ENCODE measurements at regions not wholly inside any gene's neighbourhood (a gene's known extent, or its start where the extent isn't known, plus 50 kb on each side); places are given as distances from the start of the nearest gene placed in this dataset.

DNA sequence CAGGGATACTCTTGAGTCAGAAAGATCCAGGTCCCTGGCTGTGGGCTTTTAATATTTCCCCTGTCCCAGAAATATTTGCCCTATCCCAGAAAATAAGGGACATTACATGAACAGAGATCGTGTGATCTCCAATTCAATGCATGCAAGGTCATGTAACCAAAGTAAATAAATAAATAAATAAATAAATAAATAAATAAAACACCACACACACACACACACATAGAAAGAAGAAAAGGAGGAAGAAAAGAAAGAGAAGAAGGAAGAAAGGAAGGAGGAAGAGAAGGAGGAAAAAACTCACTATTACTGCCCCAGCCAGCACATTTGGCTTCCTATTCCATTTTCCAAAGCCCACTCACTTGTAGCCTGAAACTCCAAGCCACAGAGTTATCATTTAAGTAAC, 117.9 kb upstream of the CFAP20DC start:
- Mint-ChIP-seq H3K9me3 (ENCODE audit: low read depth) (peaks cover 13% of the 10 kb centered on the region), H3K36me3 (ENCODE audit: low read depth) (no peaks in the 10 kb centered on the region), H3K4me1 (ENCODE audit: low read depth) (no peaks in the 10 kb centered on the region), H3K4me3 (ENCODE audit: unreplicated experiment) (no peak overlapping the region), H3K27ac (ENCODE audit: unreplicated experiment) (no peak overlapping the region), H3K27me3 (ENCODE audit: low read depth) (no peaks in the 10 kb centered on the region)
- DNase-seq (ENCODE audit: low spot score), result no peak
- TF ChIP-seq, protein P1, sequence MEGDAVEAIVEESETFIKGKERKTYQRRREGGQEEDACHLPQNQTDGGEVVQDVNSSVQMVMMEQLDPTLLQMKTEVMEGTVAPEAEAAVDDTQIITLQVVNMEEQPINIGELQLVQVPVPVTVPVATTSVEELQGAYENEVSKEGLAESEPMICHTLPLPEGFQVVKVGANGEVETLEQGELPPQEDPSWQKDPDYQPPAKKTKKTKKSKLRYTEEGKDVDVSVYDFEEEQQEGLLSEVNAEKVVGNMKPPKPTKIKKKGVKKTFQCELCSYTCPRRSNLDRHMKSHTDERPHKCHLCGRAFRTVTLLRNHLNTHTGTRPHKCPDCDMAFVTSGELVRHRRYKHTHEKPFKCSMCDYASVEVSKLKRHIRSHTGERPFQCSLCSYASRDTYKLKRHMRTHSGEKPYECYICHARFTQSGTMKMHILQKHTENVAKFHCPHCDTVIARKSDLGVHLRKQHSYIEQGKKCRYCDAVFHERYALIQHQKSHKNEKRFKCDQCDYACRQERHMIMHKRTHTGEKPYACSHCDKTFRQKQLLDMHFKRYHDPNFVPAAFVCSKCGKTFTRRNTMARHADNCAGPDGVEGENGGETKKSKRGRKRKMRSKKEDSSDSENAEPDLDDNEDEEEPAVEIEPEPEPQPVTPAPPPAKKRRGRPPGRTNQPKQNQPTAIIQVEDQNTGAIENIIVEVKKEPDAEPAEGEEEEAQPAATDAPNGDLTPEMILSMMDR (IDR thresholded peaks at IDR 0.05), result no peak

DNA sequence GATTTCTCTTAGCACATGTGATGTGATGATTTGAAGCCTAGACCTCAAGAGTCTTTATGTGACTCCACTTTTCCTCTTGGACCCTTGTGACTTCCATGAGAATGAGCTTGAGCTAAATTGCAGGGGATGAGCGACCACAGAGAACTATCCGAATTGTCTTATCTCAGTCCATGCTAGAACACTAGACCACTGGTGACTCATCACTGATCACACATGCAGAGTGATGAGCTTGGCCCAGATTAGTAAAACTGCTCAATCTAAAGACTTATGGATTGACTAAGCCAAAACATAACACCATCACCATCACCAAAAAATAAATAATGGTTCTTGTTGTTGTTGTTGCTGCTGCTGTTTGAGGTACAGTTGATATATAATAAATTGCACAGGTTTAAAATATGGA, 114.1 kb upstream of the CFAP20DC start:
- no peak overlapping the region for H3K27ac Mint-ChIP-seq (ENCODE audit: unreplicated experiment)
- no peaks in the 10 kb centered on the region for H3K36me3 Mint-ChIP-seq (ENCODE audit: low read depth)

DNA sequence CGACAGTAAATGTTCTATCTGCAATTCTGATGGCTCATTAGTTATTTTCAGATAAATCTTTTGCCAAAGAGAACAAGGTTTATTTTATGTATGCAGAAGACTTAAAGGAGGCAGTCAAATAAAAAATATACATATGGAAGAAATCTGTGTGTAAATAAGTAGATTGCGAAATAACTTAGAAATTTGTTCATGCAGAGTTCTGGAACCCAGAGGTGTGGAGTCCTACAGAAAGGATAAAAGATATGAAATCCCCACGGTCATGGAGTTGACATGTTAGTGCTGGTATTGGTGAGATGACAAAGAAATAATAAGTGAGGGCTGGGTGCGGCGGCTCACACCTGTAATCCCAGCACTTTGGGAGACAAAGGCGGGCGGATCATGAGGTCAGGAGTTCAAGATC, 111.2 kb upstream of the CFAP20DC start:
- no peak overlapping the region for H3K4me3 Mint-ChIP-seq (ENCODE audit: unreplicated experiment)
- TF ChIP-seq, protein P1 (IDR thresholded peaks at IDR 0.05), result no peak
- peaks cover 2% of the 10 kb centered on the region for H3K36me3 Mint-ChIP-seq (ENCODE audit: low read depth)
- no peaks in the 10 kb centered on the region for H3K27me3 Mint-ChIP-seq (ENCODE audit: low read depth)
- no peak for DNase-seq (ENCODE audit: low spot score)
- H3K4me1 Mint-ChIP-seq (ENCODE audit: low read depth), result no peaks in the 10 kb centered on the region
- no peak overlapping the region for H3K27ac Mint-ChIP-seq (ENCODE audit: unreplicated experiment)
- H3K9me3 Mint-ChIP-seq (ENCODE audit: low read depth), result no peaks in the 10 kb centered on the region

More for the DNA sequence above, 114.1 kb upstream of the CFAP20DC start:
- no peak overlapping the region for H3K4me3 Mint-ChIP-seq (ENCODE audit: unreplicated experiment)
- TF ChIP-seq, protein P1 (IDR thresholded peaks at IDR 0.05), result no peak
- DNase-seq (ENCODE audit: low spot score), result no peak
- H3K9me3 Mint-ChIP-seq (ENCODE audit: low read depth), result peaks cover 5% of the 10 kb centered on the region
- no peaks in the 10 kb centered on the region for H3K4me1 Mint-ChIP-seq (ENCODE audit: low read depth)
- no peaks in the 10 kb centered on the region for H3K27me3 Mint-ChIP-seq (ENCODE audit: low read depth)

DNA sequence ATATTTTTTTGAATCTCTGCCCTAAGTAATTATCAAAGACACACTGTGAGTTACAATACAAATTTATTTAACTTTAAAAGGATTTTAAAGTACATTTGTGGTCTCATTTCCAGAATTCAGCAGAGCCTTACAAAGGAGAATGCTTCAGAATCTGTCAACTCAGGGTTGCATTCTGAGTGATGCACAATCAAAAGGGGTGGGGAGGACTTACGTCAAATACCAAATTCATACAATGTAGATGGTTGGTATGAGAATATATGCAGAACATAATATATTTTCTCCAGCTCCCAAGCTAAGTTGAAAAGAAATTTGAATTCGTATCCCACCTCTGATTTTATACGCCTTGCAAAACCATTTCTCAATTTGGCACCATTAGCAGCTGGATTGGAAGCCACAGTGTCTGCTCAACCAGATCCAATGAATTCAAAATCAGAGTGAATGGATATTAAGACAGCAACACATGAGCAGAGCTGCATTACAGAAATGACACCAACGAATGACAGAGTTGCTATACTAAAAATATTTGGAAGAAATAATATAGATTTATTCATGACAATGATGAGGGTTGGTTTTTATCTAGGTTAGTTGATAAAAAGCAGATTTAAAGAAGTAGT, 110.4 kb upstream of the CFAP20DC start:
- Mint-ChIP-seq H3K27me3 (ENCODE audit: low read depth) (no peaks in the 10 kb centered on the region), H3K9me3 (ENCODE audit: low read depth) (no peaks in the 10 kb centered on the region), H3K27ac (ENCODE audit: unreplicated experiment) (no peak overlapping the region), H3K4me3 (ENCODE audit: unreplicated experiment) (no peak overlapping the region), H3K36me3 (ENCODE audit: low read depth) (peaks cover 2% of the 10 kb centered on the region), H3K4me1 (ENCODE audit: low read depth) (no peaks in the 10 kb centered on the region)
- DNase-seq (ENCODE audit: low spot score), result no peak
- TF ChIP-seq, protein P1 (IDR thresholded peaks at IDR 0.05), result no peak

DNA sequence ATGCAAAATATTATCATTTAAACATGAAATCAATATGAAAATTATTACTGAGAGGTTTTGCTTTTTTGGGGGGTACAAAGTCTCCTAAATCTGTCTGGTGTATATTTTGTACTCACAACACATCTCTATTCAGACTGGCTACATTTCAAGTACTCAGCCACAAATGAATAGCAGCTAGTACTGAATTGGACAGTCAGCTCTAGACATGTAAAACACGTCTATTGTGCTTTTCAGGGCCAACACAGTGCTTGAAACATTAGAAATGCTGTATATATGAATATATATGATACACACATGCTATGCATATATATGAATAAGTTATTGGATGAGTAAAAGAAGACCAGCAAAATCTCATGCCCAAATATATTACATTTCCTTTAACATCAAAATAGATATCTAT, 103.8 kb upstream of the CFAP20DC start:
- Mint-ChIP-seq H3K9me3 (ENCODE audit: low read depth) (peaks cover 17% of the 10 kb centered on the region), H3K27me3 (ENCODE audit: low read depth) (no peaks in the 10 kb centered on the region), H3K4me1 (ENCODE audit: low read depth) (no peaks in the 10 kb centered on the region), H3K4me3 (ENCODE audit: unreplicated experiment) (no peak overlapping the region), H3K36me3 (ENCODE audit: low read depth) (peaks cover 2% of the 10 kb centered on the region), H3K27ac (ENCODE audit: unreplicated experiment) (no peak overlapping the region)
- no peak for DNase-seq (ENCODE audit: low spot score)
- TF ChIP-seq, protein P1 (IDR thresholded peaks at IDR 0.05), result no peak
